Prostate gland (tissue), 2 donors: ENCODE measurements at regions not wholly inside any gene's neighbourhood (a gene's known extent, or its start where the extent isn't known, plus 50 kb on each side); places are given as distances from the start of the nearest gene placed in this dataset.
"Not testable (repeated sequence)": the region's sequence is repeated elsewhere in the genome, so short reads cannot be mapped to it uniquely, and the experiment has no call there.

Source experiments
- POLR2A ChIP-seq: fragments of 450-650 bp; IDR thresholded peaks from one replicate; pipeline ENCODE4 v1.6.1; 2016; ENCODE audit warnings: antibody characterized with exemption, mild to moderate bottlenecking
- POLR2AphosphoS5 ChIP-seq: sonication (generic); formaldehyde crosslinking; IDR thresholded peaks from one replicate; pipeline ENCODE4 v1.6.1; 2017; ENCODE audit warnings: antibody characterized with exemption
- TF ChIP-seq, protein P1 (sequence below), 4 experiments: fragments of 200-600 bp in 2 of 4; fragments of 450-650 bp in 2 of 4; sonication (generic) in 2 of 4; IDR thresholded peaks; 1 replicate in 3 of 4; 2 replicates in 1 of 4; pipeline ENCODE4 v1.5.1; 2016 to 2019; ENCODE audit warnings: antibody characterized with exemption in 4 of 4, mild to moderate bottlenecking in 2 of 4, moderate library complexity in 2 of 4

DNA sequence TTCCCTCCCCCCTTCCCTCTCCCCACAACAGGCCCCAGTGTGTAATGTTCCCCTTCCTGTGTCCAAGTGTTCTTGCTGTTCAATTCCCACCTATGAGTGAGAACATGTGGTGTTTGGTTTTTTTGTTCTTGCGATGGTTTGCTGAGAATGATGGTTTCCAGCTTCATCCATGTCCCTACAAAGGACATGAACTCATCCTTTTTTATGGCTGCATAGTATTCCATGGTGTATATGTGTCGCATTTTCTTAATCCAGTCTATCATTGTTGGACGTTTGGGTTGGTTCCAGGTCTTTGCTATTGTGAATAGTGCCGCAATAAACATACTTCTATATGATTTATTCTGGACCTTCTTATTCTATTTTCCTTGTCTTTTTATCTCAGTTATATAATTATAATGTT, 165.2 kb upstream of the SLC35G4 start:
- TF ChIP-seq, protein P1, sequence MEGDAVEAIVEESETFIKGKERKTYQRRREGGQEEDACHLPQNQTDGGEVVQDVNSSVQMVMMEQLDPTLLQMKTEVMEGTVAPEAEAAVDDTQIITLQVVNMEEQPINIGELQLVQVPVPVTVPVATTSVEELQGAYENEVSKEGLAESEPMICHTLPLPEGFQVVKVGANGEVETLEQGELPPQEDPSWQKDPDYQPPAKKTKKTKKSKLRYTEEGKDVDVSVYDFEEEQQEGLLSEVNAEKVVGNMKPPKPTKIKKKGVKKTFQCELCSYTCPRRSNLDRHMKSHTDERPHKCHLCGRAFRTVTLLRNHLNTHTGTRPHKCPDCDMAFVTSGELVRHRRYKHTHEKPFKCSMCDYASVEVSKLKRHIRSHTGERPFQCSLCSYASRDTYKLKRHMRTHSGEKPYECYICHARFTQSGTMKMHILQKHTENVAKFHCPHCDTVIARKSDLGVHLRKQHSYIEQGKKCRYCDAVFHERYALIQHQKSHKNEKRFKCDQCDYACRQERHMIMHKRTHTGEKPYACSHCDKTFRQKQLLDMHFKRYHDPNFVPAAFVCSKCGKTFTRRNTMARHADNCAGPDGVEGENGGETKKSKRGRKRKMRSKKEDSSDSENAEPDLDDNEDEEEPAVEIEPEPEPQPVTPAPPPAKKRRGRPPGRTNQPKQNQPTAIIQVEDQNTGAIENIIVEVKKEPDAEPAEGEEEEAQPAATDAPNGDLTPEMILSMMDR (IDR thresholded peaks at IDR 0.05): not testable (repeated sequence)
- not testable (repeated sequence) for TF ChIP-seq POLR2A, POLR2AphosphoS5
